PC-3 (cell line): ENCODE measurements at regions not wholly inside any gene's neighbourhood (a gene's known extent, or its start where the extent isn't known, plus 50 kb on each side); places are given as distances from the start of the nearest gene placed in this dataset.

Source experiments
- ATAC-seq: fragments of 200-7000 bp; cut with Tn5 transposase; 2 replicates; pipeline ENCODE4 v1.9.1; 2020; ENCODE audit warnings: mild to moderate bottlenecking, moderate library complexity
- BruUV-seq: library from RNA; stranded (reverse); fragments of 400-500 nt; replicated peaks from 2 replicates; lab custom pipeline; 2021; lab: Mats Ljungman, UMichigan
- CTCF ChIA-PET: fragments of 300-600 bp; sonication (Branson Sonifier 250); formaldehyde crosslinking; loops from one replicate; lab custom pipeline; 2022; ENCODE audit warnings: antibody characterized with exemption; lab: Charles Lee
- POLR2A ChIA-PET: fragments of 300-600 bp; sonication (Branson Sonifier 250); formaldehyde crosslinking; loops from one replicate; lab custom pipeline; 2022; ENCODE audit warnings: antibody characterized with exemption; ENCODE audit not compliant: unreplicated experiment; lab: Charles Lee
- DNase-seq: peaks from one replicate; pipeline ENCODE4 v3.0.0-alpha.2; 2015
- H2AFZ ChIP-seq: fragments of 300-600 bp; sonication (generic); 2 replicates; pipeline ENCODE4 v1.6.0; 2016; ENCODE audit warnings: antibody characterized with exemption, low read length
- H3F3A ChIP-seq: fragments of 300-600 bp; sonication (generic); one replicate; pipeline ENCODE4 v1.6.0; 2017; ENCODE audit warnings: antibody characterized with exemption, low read length, control low read depth, mild to moderate bottlenecking; ENCODE audit not compliant: unreplicated experiment
- H3K27ac ChIP-seq: fragments of 300-600 bp; sonication (generic); 2 replicates; pipeline ENCODE4 v1.5.1; 2016; ENCODE audit warnings: mild to moderate bottlenecking, low read length
- H3K27me3 ChIP-seq: fragments of 300-600 bp; sonication (generic); 2 replicates; pipeline ENCODE4 v1.6.1; 2016; ENCODE audit warnings: low read length, mixed read lengths
- H3K36me3 ChIP-seq: fragments of 300-600 bp; sonication (generic); 2 replicates; pipeline ENCODE4 v1.6.1; 2016; ENCODE audit warnings: low read depth, mixed run types, low read length, mixed read lengths
- H3K4me1 ChIP-seq: fragments of 300-600 bp; sonication (generic); 2 replicates; pipeline ENCODE4 v1.5.1; 2016; ENCODE audit warnings: low read length; ENCODE audit not compliant: insufficient read depth
- H3K4me2 ChIP-seq: fragments of 300-600 bp; sonication (generic); 2 replicates; pipeline ENCODE4 v1.6.0; 2016; ENCODE audit warnings: low read length
- H3K4me3 ChIP-seq: fragments of 300-600 bp; sonication (generic); 2 replicates; pipeline ENCODE4 v1.5.1; 2016; ENCODE audit warnings: mild to moderate bottlenecking, low read length, mixed read lengths
- H3K79me2 ChIP-seq: fragments of 300-600 bp; sonication (generic); 2 replicates; pipeline ENCODE4 v1.6.1; 2017; ENCODE audit warnings: low read length, mixed read lengths
- H3K9ac ChIP-seq: fragments of 300-600 bp; sonication (generic); 2 replicates; pipeline ENCODE4 v1.6.0; 2016; ENCODE audit warnings: mild to moderate bottlenecking, low read length
- H3K9me2 ChIP-seq: fragments of 300-600 bp; sonication (generic); replicated peaks from 2 replicates; pipeline ENCODE4 v1.6.1; 2016; ENCODE audit warnings: mixed run types, low read length, mixed read lengths
- H3K9me3 ChIP-seq: fragments of 300-600 bp; sonication (generic); 2 replicates; pipeline ENCODE4 v1.6.1; 2016; ENCODE audit warnings: low read length, mixed read lengths
- H4K20me1 ChIP-seq: fragments of 300-600 bp; sonication (generic); 2 replicates; pipeline ENCODE4 v1.6.1; 2016; ENCODE audit warnings: low read length, mixed read lengths
- EZH2 ChIP-seq: fragments of 300-600 bp; sonication (generic); IDR thresholded peaks from one replicate; pipeline ENCODE4 v1.6.1; 2017; ENCODE audit warnings: antibody characterized with exemption, mild to moderate bottlenecking, low read length; ENCODE audit not compliant: unreplicated experiment
- EZH2phosphoT487 ChIP-seq: fragments of 300-600 bp; sonication (generic); IDR thresholded peaks from 2 replicates; pipeline ENCODE4 v1.6.1; 2018; ENCODE audit warnings: mild to moderate bottlenecking, antibody characterized with exemption, low read length, borderline replicate concordance
- intact Hi-C: fragments of 100-400 bp; cut with micrococcal nuclease; formaldehyde crosslinking; loops from 2 replicates; pipeline ENCODE4 v1.9.0; 2023
- TF ChIP-seq, protein P1 (sequence below): fragments of 300-600 bp; sonication (generic); conservative IDR thresholded peaks from 2 replicates; pipeline ENCODE4 v1.5.1; 2017; ENCODE audit warnings: antibody characterized with exemption, low read depth, mild to moderate bottlenecking, low read length

DNA sequence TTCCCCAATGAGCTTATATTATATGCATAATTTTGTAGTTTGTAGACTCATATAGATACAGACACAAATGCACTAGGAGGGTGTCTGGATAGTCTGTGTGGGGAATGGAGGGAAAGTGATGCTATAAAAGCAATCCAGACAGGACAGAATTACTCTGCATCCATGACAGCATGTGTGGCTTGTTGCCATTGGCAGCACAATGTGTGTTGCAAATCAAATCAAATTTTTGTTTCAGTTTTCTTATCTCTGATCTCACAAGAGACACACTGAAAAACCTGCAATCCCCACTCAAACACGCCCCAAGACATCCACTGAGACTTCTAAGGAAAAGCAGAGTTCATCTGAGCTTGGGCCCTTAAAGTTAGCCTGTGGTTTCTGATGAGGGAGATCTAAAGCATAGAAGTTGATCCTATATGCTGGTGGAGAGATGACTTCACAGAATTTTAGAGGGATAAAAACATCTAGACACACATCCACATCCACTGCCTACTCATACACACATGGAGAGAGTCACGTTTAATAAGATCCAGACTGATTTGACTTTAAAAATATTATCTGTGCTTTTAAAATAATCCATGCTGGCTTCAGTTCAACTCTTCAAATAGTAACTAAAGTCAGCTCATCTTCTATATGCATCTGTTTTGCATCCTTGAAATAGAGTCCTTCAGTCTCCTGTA, 313.0 kb upstream of the PLXNA2 start:
- peaks cover 3% of the 10 kb centered on the region; the same call in 1 of the 2 replicates for H3K27me3 ChIP-seq
- no peak for DNase-seq
- no peaks in the 10 kb centered on the region for H3K4me1 ChIP-seq
- no peak overlapping the region for H3K27ac ChIP-seq
- TF ChIP-seq EZH2 (no peak), EZH2phosphoT487 (no peak)
- TF ChIP-seq, protein P1, sequence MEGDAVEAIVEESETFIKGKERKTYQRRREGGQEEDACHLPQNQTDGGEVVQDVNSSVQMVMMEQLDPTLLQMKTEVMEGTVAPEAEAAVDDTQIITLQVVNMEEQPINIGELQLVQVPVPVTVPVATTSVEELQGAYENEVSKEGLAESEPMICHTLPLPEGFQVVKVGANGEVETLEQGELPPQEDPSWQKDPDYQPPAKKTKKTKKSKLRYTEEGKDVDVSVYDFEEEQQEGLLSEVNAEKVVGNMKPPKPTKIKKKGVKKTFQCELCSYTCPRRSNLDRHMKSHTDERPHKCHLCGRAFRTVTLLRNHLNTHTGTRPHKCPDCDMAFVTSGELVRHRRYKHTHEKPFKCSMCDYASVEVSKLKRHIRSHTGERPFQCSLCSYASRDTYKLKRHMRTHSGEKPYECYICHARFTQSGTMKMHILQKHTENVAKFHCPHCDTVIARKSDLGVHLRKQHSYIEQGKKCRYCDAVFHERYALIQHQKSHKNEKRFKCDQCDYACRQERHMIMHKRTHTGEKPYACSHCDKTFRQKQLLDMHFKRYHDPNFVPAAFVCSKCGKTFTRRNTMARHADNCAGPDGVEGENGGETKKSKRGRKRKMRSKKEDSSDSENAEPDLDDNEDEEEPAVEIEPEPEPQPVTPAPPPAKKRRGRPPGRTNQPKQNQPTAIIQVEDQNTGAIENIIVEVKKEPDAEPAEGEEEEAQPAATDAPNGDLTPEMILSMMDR, result no peak
- no peak overlapping the region for H3K9ac ChIP-seq
- H3K4me3 ChIP-seq, result no peak overlapping the region
- no peaks in the 10 kb centered on the region for H3F3A ChIP-seq
- H3K36me3 ChIP-seq, result no peaks in the 10 kb centered on the region
- no peak overlapping the region for H2AFZ ChIP-seq
- H3K79me2 ChIP-seq, result no peaks in the 10 kb centered on the region
- no peaks in the 10 kb centered on the region for H3K9me3 ChIP-seq
- no peaks in the 10 kb centered on the region for H4K20me1 ChIP-seq
- no TSS peak for BruUV-seq
- intact Hi-C loops, result no loop called here
- CTCF ChIA-PET, result no interaction called here
- no peak overlapping the region for H3K4me2 ChIP-seq
- POLR2A ChIA-PET, result interaction anchor here (0.7 kb wide), 1 partner anchor 805 kb away, joined by 3 read pairs; no protein-coding TSS in a partner anchor
- no peak for ATAC-seq
- no peaks in the 10 kb centered on the region for H3K9me2 ChIP-seq

DNA sequence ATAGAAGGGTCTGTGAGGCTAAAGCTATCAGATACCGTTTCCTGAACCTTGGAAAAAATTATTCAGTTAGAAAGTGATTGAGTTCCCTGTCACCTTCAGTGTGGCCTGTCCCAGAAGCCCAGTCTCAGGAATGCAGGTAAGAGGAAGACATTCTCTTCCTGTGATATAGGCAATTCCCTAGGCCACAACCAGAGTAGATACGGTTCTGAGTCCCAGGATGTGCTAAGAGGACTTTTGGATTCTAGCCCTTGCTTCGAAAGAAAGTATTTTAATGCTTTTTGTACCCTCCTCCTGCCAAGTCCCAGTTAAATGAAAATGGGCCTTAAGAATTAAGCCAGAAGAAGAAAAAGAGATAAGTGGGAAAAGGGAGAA, 313.5 kb upstream of the PLXNA2 start:
- no TSS peak for BruUV-seq
- TF ChIP-seq EZH2phosphoT487 (no peak), EZH2 (no peak)
- TF ChIP-seq, protein P1, result no peak
- Histone ChIP-seq H3K27me3 (peaks cover 3% of the 10 kb centered on the region; the same call in 1 of the 2 replicates), H3K27ac (no peak overlapping the region), H3F3A (no peaks in the 10 kb centered on the region), H3K79me2 (no peaks in the 10 kb centered on the region), H3K9me3 (no peaks in the 10 kb centered on the region), H4K20me1 (no peaks in the 10 kb centered on the region), H2AFZ (no peak overlapping the region), H3K9me2 (no peaks in the 10 kb centered on the region), H3K4me3 (no peak overlapping the region), H3K36me3 (no peaks in the 10 kb centered on the region), H3K4me1 (no peaks in the 10 kb centered on the region), H3K4me2 (no peak overlapping the region), H3K9ac (no peak overlapping the region)
- ATAC-seq (no peak), DNase-seq (no peak)
- CTCF ChIA-PET, result no interaction called here
- POLR2A ChIA-PET, result no interaction called here
- intact Hi-C loops, result no loop called here

DNA sequence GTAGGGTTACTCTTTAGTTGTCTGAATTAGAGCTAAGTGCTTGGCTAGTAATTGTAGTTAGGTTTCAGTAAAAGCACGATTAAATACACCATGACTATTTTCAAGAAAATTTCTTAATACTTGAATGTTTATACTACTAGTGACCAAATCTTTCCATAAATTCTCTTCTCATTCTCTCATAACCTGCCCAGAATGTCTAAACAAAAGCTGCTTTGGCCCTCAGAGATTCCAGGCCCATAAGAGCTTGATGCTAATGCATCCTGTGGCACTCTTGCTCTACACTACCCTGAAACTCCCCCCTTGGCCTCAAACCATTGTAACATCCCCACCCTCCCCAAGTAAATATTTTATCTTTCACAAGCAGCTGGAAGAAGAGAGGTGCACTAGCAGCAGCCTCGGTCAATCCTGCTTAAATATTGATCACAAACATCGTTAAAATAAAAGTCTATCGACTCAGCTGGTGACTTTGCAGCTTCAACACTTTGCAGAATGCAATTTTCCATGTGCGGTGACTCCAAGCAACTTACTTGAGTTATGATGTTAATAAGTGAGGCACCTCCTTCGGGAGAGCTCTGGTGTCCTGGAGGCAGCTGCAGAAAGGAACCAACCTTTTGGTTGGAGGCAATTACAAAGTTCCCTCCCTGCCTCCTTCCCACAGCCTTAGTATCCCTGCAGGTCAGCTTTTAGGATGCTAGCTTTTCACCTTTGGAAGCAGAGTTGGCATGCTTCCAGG, 315.6 kb upstream of the PLXNA2 start:
- H2AFZ ChIP-seq, result no peak overlapping the region
- no peaks in the 10 kb centered on the region for H3K4me1 ChIP-seq
- no peaks in the 10 kb centered on the region for H3K79me2 ChIP-seq
- BruUV-seq, result no TSS peak
- POLR2A ChIA-PET, result no interaction called here
- no peaks in the 10 kb centered on the region for H3F3A ChIP-seq
- no peak overlapping the region for H3K4me3 ChIP-seq
- H3K9me2 ChIP-seq, result no peaks in the 10 kb centered on the region
- H3K36me3 ChIP-seq, result no peaks in the 10 kb centered on the region
- no peaks in the 10 kb centered on the region for H3K9me3 ChIP-seq
- peaks cover 8% of the 10 kb centered on the region; the same call in 1 of the 2 replicates for H3K27me3 ChIP-seq
- no peaks in the 10 kb centered on the region for H4K20me1 ChIP-seq
- no peak for TF ChIP-seq EZH2
- TF ChIP-seq, protein P1, result no peak
- no peak for TF ChIP-seq EZH2phosphoT487
- DNase-seq (no peak), ATAC-seq (no peak)
- H3K27ac ChIP-seq, result no peak overlapping the region
- H3K9ac ChIP-seq, result no peak overlapping the region
- CTCF ChIA-PET, result no interaction called here
- intact Hi-C loops, result no loop called here
- no peak overlapping the region for H3K4me2 ChIP-seq
